ENCODE measurements at regions not wholly inside any gene's neighbourhood (a gene's known extent, or its start where the extent isn't known, plus 50 kb on each side); places are given as distances from the start of the nearest gene placed in this dataset.

GRCh38 chr3:157692468-157692867, 189.3 kb upstream of the VEPH1 start:
- no peak overlapping the region for H3K27ac ChIP-seq
- TF ChIP-seq ZFX (IDR thresholded peaks at IDR 0.05) = no peak
- TF ChIP-seq CTCF (conservative IDR thresholded peaks at IDR 0.05) = no peak

- no peak overlapping the region for H3K27ac ChIP-seq
- TF ChIP-seq CTCF (conservative IDR thresholded peaks at IDR 0.05) (no peak), ZFX (IDR thresholded peaks at IDR 0.05) (no peak)
These were observed 180.5 kb upstream of the VEPH1 start for GRCh38 chr3:157683668-157684067.

- H3K27ac ChIP-seq = no peak overlapping the region
- TF ChIP-seq ZFX (IDR thresholded peaks at IDR 0.05) (no peak), CTCF (conservative IDR thresholded peaks at IDR 0.05) (no peak)
These were observed 168.8 kb upstream of the VEPH1 start for GRCh38 chr3:157672061-157672460.

- no peak for TF ChIP-seq ZFX (IDR thresholded peaks at IDR 0.05)
- TF ChIP-seq CTCF (conservative IDR thresholded peaks at IDR 0.05) = no peak
- no peak overlapping the region for H3K27ac ChIP-seq
These were observed 168.4 kb upstream of the VEPH1 start for GRCh38 chr3:157671656-157672055.

GRCh38 chr3:157669416-157669815, 166.2 kb upstream of the VEPH1 start:
- H3K27ac ChIP-seq = no peak overlapping the region
- no peak for TF ChIP-seq ZFX (IDR thresholded peaks at IDR 0.05)
- TF ChIP-seq CTCF (conservative IDR thresholded peaks at IDR 0.05) = no peak

GRCh38 chr3:157667493-157667892, 164.3 kb upstream of the VEPH1 start:
- no peak overlapping the region for H3K27ac ChIP-seq
- no peak for TF ChIP-seq ZFX (IDR thresholded peaks at IDR 0.05)
- no peak for TF ChIP-seq CTCF (conservative IDR thresholded peaks at IDR 0.05)

GRCh38 chr3:157662171-157662570, 159.0 kb upstream of the VEPH1 start:
- H3K27ac ChIP-seq = no peak overlapping the region
- TF ChIP-seq ZFX (IDR thresholded peaks at IDR 0.05) (no peak), CTCF (conservative IDR thresholded peaks at IDR 0.05) (no peak)
